Mesothelial cell of epicardium (in vitro differentiated cells): ENCODE measurements at regions not wholly inside any gene's neighbourhood (a gene's known extent, or its start where the extent isn't known, plus 50 kb on each side); places are given as distances from the start of the nearest gene placed in this dataset.
"Not testable (repeated sequence)": the region's sequence is repeated elsewhere in the genome, so short reads cannot be mapped to it uniquely, and the experiment has no call there.

Experiments used
- DNase-seq, 2 experiments: peaks; one replicate each; pipeline ENCODE4 v3.0.0; 2021; ENCODE audit warnings: low spot score in 2 of 2; ENCODE audit not compliant: unreplicated experiment in 2 of 2
- H3K27ac Mint-ChIP-seq: 2 replicates; pipeline ENCODE4 v1.8.0; 2021; ENCODE audit warnings: mixed read lengths
- H3K27me3 Mint-ChIP-seq: 2 replicates; pipeline ENCODE4 v1.8.0; 2021; ENCODE audit warnings: low read depth, mixed read lengths
- H3K36me3 Mint-ChIP-seq: 2 replicates; pipeline ENCODE4 v1.8.0; 2021; ENCODE audit warnings: mixed read lengths
- H3K4me1 Mint-ChIP-seq: 2 replicates; pipeline ENCODE4 v1.8.0; 2021; ENCODE audit warnings: mixed read lengths
- H3K4me3 Mint-ChIP-seq: 2 replicates; pipeline ENCODE4 v1.8.0; 2021; ENCODE audit warnings: mild to moderate bottlenecking, moderate library complexity, mixed read lengths
- H3K9me3 Mint-ChIP-seq: 2 replicates; pipeline ENCODE4 v1.8.0; 2021; ENCODE audit warnings: mixed read lengths
- CTCF ChIP-seq: fragments of 200-600 bp; sonication (generic); IDR thresholded peaks from one replicate; pipeline ENCODE4 v1.5.0; 2021; ENCODE audit warnings: antibody characterized with exemption; ENCODE audit not compliant: unreplicated experiment

- DNase-seq: no peak
- H3K4me1 Mint-ChIP-seq: peaks cover 18% of the 10 kb centered on the region
- H3K27ac Mint-ChIP-seq: no peak overlapping the region
These were observed 513.0 kb downstream of the NTRK3 start for GRCh38 chr15:87743562-87743961.

DNA sequence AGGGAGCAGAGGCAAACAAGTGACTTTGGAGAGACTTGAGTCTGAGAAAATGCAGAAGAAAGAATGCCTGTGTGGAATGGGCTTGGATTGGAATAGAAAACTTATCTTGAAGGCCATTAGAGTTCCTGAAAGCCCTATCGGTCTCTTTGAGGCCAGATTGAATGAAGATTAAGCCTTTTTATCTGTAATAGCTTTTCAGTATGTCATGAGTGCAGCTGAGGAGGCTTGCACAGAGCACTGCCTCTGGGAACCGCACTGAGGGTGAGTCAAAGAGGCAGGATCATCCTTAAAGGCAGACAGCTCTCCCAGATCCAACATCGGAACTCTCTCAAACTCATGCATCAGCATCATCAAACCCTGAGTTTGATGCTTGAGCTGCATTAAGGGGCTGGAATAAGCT lies 515.2 kb downstream of the NTRK3 start:
- Mint-ChIP-seq H3K36me3 (no peaks in the 10 kb centered on the region), H3K27ac (no peak overlapping the region), H3K27me3 (peaks cover 13% of the 10 kb centered on the region), H3K9me3 (no peaks in the 10 kb centered on the region), H3K4me1 (peaks cover 11% of the 10 kb centered on the region), H3K4me3 (no peak overlapping the region)
- TF ChIP-seq CTCF: no peak
- no peak for DNase-seq

More at GRCh38 chr15:87743562-87743961, 513.0 kb downstream of the NTRK3 start:
- no peak overlapping the region for H3K4me3 Mint-ChIP-seq
- no peaks in the 10 kb centered on the region for H3K9me3 Mint-ChIP-seq
- H3K36me3 Mint-ChIP-seq: no peaks in the 10 kb centered on the region
- no peak for TF ChIP-seq CTCF
- peaks cover 13% of the 10 kb centered on the region for H3K27me3 Mint-ChIP-seq

DNA sequence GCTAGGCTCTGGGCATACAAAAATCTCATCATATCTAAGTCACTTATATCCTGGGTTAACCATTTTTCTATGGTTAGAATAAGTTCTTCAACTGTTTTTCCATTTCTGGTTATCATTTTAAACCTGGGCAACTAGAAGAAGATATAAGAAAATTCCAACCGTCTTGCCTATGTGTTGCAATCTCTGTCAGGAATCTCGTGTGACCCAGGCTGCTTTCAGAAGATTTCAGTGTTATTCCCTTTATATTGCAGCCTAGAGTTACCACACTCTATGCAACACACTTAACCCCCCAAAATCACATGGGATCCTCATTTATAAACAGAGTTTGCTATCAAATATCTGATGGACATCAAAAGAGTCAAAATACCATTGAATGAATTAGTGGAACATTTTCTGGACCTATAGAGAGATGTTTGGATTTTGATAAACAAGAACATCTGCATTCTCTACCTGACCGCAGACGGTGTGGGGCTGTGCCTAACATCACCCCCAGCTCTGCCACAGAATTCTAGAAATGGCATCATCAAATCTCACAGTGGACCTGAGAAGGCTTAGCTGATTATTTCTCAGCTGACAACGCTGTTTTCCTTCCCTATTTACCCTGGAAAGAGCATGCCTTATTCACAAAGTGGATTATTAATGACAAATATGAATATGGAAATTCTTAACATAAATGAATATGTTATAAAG lies 515.7 kb downstream of the NTRK3 start:
- H3K27me3 Mint-ChIP-seq: peaks cover 13% of the 10 kb centered on the region
- H3K4me3 Mint-ChIP-seq: no peak overlapping the region
- H3K27ac Mint-ChIP-seq: no peak overlapping the region
- H3K36me3 Mint-ChIP-seq: no peaks in the 10 kb centered on the region
- TF ChIP-seq CTCF: no peak
- H3K4me1 Mint-ChIP-seq: peaks cover 14% of the 10 kb centered on the region
- no peak for DNase-seq
- H3K9me3 Mint-ChIP-seq: no peaks in the 10 kb centered on the region

DNA sequence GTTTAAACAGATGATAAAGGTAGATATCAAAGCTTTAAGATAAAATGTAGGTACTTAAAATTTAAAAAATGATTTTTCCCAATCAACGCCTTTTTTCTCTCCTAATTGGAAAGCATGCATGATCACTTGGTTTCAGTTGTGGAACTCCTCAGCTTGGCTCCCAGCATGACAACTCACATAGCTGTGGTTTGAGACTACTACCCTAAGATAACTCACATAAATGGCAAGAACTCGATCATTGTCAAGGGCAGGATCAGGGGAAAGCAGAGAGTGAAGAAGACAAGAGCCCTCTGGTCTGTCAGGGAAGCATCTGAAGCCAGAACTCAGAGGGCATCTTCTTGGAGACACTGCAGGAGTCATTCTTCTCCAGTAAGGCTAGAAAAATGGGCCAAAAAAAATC lies 516.7 kb downstream of the NTRK3 start:
- H3K36me3 Mint-ChIP-seq: no peaks in the 10 kb centered on the region
- no peak for TF ChIP-seq CTCF
- H3K4me3 Mint-ChIP-seq: no peak overlapping the region
- no peaks in the 10 kb centered on the region for H3K9me3 Mint-ChIP-seq
- H3K4me1 Mint-ChIP-seq: peaks cover 15% of the 10 kb centered on the region
- no peak for DNase-seq
- no peak overlapping the region for H3K27ac Mint-ChIP-seq
- peaks cover 13% of the 10 kb centered on the region for H3K27me3 Mint-ChIP-seq

GRCh38 chr15:87739081-87739480 lies 517.5 kb downstream of the NTRK3 start:
- peaks cover 15% of the 10 kb centered on the region for H3K4me1 Mint-ChIP-seq

DNA sequence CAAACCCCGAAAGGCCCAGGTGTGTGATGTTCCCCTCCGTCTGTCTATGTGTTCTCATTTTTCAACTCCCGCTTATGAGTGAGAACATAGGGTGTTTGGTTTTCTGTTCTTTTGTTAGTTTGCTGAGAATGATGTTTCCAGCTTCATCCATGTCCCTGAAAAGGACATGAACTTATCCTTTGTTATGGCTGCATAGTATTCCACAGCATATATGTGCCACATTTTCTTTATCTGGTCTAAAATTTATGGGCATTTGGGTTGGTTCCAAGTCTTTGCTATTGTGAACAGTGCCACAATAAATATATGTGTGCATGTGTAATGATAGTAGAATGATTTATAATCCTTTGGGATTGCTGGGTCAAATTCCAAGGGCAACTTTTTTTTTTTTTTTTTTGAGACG lies 519.1 kb downstream of the NTRK3 start:
- not testable (repeated sequence) for DNase-seq, H3K4me3 Mint-ChIP-seq, H3K9me3 Mint-ChIP-seq, H3K27ac Mint-ChIP-seq, H3K36me3 Mint-ChIP-seq
- Mint-ChIP-seq H3K4me1 (peaks cover 19% of the 10 kb centered on the region), H3K27me3 (peaks cover 20% of the 10 kb centered on the region)

More at GRCh38 chr15:87739081-87739480, 517.5 kb downstream of the NTRK3 start:
- TF ChIP-seq CTCF: no peak
- no peak for DNase-seq
- no peaks in the 10 kb centered on the region for H3K9me3 Mint-ChIP-seq
- no peaks in the 10 kb centered on the region for H3K36me3 Mint-ChIP-seq
- H3K27ac Mint-ChIP-seq: no peak overlapping the region
- H3K27me3 Mint-ChIP-seq: peaks cover 16% of the 10 kb centered on the region
- no peak overlapping the region for H3K4me3 Mint-ChIP-seq
